ENCODE measurements at regions not wholly inside any gene's neighbourhood (a gene's known extent, or its start where the extent isn't known, plus 50 kb on each side); places are given as distances from the start of the nearest gene placed in this dataset.

DNA sequence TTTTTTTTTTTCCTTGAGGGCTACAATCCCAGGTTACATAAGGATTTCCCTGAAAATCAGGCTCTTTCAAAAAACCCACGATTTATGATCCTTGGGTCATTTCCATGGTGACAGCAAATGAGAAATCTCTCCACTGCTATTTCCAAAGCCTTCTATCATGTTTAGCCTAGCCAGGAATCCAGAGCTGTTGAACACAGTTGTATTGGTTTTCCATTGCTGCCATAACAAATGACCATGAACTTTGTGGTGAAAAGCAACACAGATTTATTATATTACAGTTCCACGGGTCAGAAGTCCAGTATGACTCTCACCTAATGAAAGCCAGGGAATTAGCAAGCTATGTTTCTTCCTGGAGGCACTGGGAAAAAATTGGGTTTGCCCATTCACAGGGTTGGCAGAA, 106.6 kb downstream of the MAF start:
- no peak overlapping the region for H3K4me3 Mint-ChIP-seq (ENCODE audit: unreplicated experiment)
- DNase-seq = no peak
- no peak overlapping the region for H3K27ac Mint-ChIP-seq (ENCODE audit: unreplicated experiment)
- H3K36me3 Mint-ChIP-seq (ENCODE audit: unreplicated experiment) = peaks cover 6% of the 10 kb centered on the region
- TF ChIP-seq, protein P1, sequence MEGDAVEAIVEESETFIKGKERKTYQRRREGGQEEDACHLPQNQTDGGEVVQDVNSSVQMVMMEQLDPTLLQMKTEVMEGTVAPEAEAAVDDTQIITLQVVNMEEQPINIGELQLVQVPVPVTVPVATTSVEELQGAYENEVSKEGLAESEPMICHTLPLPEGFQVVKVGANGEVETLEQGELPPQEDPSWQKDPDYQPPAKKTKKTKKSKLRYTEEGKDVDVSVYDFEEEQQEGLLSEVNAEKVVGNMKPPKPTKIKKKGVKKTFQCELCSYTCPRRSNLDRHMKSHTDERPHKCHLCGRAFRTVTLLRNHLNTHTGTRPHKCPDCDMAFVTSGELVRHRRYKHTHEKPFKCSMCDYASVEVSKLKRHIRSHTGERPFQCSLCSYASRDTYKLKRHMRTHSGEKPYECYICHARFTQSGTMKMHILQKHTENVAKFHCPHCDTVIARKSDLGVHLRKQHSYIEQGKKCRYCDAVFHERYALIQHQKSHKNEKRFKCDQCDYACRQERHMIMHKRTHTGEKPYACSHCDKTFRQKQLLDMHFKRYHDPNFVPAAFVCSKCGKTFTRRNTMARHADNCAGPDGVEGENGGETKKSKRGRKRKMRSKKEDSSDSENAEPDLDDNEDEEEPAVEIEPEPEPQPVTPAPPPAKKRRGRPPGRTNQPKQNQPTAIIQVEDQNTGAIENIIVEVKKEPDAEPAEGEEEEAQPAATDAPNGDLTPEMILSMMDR (IDR thresholded peaks at IDR 0.05; ENCODE audit: partially characterized antibody, unreplicated experiment) = no peak
- no peaks in the 10 kb centered on the region for H3K4me1 Mint-ChIP-seq (ENCODE audit: low read depth, unreplicated experiment)
- peaks cover 3% of the 10 kb centered on the region for H3K9me3 Mint-ChIP-seq (ENCODE audit: unreplicated experiment)
- no peaks in the 10 kb centered on the region for H3K27me3 Mint-ChIP-seq (ENCODE audit: unreplicated experiment)

- H3K4me3 Mint-ChIP-seq (ENCODE audit: unreplicated experiment) = no peak overlapping the region
- peaks cover 6% of the 10 kb centered on the region for H3K36me3 Mint-ChIP-seq (ENCODE audit: unreplicated experiment)
- H3K27me3 Mint-ChIP-seq (ENCODE audit: unreplicated experiment) = no peaks in the 10 kb centered on the region
- TF ChIP-seq, protein P1 (IDR thresholded peaks at IDR 0.05; ENCODE audit: partially characterized antibody, unreplicated experiment) = no peak
- no peak overlapping the region for H3K27ac Mint-ChIP-seq (ENCODE audit: unreplicated experiment)
- no peaks in the 10 kb centered on the region for H3K4me1 Mint-ChIP-seq (ENCODE audit: low read depth, unreplicated experiment)
- H3K9me3 Mint-ChIP-seq (ENCODE audit: unreplicated experiment) = peaks cover 3% of the 10 kb centered on the region
- no peak for DNase-seq
These were observed 108.5 kb downstream of the MAF start for GRCh38 chr16:79492036-79492435.

GRCh38 chr16:79485020-79485419, 115.5 kb downstream of the MAF start:
- peaks cover 4% of the 10 kb centered on the region for H3K9me3 Mint-ChIP-seq (ENCODE audit: unreplicated experiment)
- TF ChIP-seq, protein P1 (IDR thresholded peaks at IDR 0.05; ENCODE audit: partially characterized antibody, unreplicated experiment) = no peak
- H3K27me3 Mint-ChIP-seq (ENCODE audit: unreplicated experiment) = no peaks in the 10 kb centered on the region
- H3K4me3 Mint-ChIP-seq (ENCODE audit: unreplicated experiment) = no peak overlapping the region
- H3K27ac Mint-ChIP-seq (ENCODE audit: unreplicated experiment) = no peak overlapping the region
- no peaks in the 10 kb centered on the region for H3K4me1 Mint-ChIP-seq (ENCODE audit: low read depth, unreplicated experiment)
- DNase-seq = no peak
- no peaks in the 10 kb centered on the region for H3K36me3 Mint-ChIP-seq (ENCODE audit: unreplicated experiment)

- H3K9me3 Mint-ChIP-seq (ENCODE audit: unreplicated experiment) = peaks cover 4% of the 10 kb centered on the region
- peaks cover 1% of the 10 kb centered on the region for H3K27me3 Mint-ChIP-seq (ENCODE audit: unreplicated experiment)
- no peak for DNase-seq
- TF ChIP-seq, protein P1 (IDR thresholded peaks at IDR 0.05; ENCODE audit: partially characterized antibody, unreplicated experiment) = no peak
- no peaks in the 10 kb centered on the region for H3K4me1 Mint-ChIP-seq (ENCODE audit: low read depth, unreplicated experiment)
- H3K36me3 Mint-ChIP-seq (ENCODE audit: unreplicated experiment) = no peaks in the 10 kb centered on the region
- no peak overlapping the region for H3K4me3 Mint-ChIP-seq (ENCODE audit: unreplicated experiment)
- no peak overlapping the region for H3K27ac Mint-ChIP-seq (ENCODE audit: unreplicated experiment)
These were observed 116.3 kb downstream of the MAF start for GRCh38 chr16:79484237-79484636.

- Mint-ChIP-seq H3K27ac (ENCODE audit: unreplicated experiment) (no peak overlapping the region), H3K36me3 (ENCODE audit: unreplicated experiment) (no peaks in the 10 kb centered on the region), H3K4me1 (ENCODE audit: low read depth, unreplicated experiment) (no peaks in the 10 kb centered on the region), H3K27me3 (ENCODE audit: unreplicated experiment) (peaks cover 1% of the 10 kb centered on the region), H3K9me3 (ENCODE audit: unreplicated experiment) (peaks cover 4% of the 10 kb centered on the region), H3K4me3 (ENCODE audit: unreplicated experiment) (no peak overlapping the region)
- no peak for DNase-seq
- TF ChIP-seq, protein P1 (IDR thresholded peaks at IDR 0.05; ENCODE audit: partially characterized antibody, unreplicated experiment) = no peak
These were observed 117.2 kb downstream of the MAF start for GRCh38 chr16:79483336-79483735.

All from glutamatergic neuron (in vitro differentiated cells).